ENCODE measurements at regions not wholly inside any gene's neighbourhood (a gene's known extent, or its start where the extent isn't known, plus 50 kb on each side); places are given as distances from the start of the nearest gene placed in this dataset.
"Not testable (repeated sequence)": the region's sequence is repeated elsewhere in the genome, so short reads cannot be mapped to it uniquely, and the experiment has no call there.

DNA sequence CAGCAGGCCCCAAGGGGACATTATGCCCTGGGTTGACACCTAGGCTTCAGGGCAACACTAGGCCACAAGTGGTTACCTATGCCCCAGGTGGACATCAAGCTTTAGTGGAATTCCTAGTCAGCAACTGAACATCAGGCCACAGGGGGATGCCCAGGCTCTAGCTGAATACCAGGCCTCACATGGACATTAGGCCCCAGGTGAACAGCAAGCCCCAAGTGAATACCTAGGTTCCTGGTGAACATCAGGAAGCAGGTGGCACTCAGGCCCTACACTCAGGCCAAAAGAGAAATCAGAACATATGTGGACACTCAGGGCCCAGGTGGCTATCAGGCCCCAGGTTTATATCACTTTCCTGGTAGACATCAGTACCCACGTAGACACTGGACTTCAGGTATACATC is 75.2 kb upstream of the ZNF337 start:
- intact Hi-C loops (cut with DNase I): not testable (repeated sequence)
- DNase-seq: peak in 1 of 42 donors; percentile 33

DNA sequence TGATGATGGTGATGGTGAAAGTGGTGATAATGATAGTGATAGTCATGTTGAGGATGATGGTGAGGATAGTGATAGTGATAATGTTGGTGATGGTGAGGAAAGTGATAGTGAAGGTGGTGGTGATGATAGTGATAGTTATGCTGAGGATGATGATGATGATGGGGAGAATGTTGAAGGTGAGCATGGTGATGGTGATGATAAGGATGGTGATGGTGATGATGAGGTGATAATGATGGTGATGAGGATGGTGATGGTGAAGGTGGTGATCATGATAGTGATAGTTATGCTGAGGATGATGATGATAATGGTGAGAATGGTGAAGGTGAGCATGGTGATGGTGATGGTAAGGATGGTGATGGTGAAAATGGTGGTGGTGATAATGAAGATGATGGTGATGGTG is 64.9 kb upstream of the ZNF337 start:
- intact Hi-C loops (cut with DNase I): no loop called here
- no peak for DNase-seq

DNA sequence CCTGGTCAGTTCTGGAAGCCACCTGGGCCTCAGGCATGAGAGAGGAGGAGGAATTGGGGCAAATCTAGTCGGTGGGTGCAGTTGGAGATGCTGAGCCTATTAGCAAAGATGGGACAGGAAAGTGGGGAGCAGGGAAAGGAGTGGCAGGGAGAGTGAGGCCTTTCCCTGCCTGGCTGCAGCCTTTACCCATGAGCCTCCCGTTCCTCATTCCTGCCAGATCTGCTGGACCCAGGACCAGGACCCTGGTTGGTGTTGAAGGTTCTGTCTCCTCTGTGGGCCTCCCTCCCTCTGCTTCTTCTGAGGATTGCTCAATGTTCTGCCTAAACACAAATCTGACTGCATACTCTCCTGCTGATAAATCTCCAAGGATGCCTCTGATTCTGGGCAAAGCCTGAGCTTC is 64.4 kb upstream of the ZNF337 start:
- DNase-seq; intact Hi-C loops (cut with DNase I): not testable (repeated sequence)

DNA sequence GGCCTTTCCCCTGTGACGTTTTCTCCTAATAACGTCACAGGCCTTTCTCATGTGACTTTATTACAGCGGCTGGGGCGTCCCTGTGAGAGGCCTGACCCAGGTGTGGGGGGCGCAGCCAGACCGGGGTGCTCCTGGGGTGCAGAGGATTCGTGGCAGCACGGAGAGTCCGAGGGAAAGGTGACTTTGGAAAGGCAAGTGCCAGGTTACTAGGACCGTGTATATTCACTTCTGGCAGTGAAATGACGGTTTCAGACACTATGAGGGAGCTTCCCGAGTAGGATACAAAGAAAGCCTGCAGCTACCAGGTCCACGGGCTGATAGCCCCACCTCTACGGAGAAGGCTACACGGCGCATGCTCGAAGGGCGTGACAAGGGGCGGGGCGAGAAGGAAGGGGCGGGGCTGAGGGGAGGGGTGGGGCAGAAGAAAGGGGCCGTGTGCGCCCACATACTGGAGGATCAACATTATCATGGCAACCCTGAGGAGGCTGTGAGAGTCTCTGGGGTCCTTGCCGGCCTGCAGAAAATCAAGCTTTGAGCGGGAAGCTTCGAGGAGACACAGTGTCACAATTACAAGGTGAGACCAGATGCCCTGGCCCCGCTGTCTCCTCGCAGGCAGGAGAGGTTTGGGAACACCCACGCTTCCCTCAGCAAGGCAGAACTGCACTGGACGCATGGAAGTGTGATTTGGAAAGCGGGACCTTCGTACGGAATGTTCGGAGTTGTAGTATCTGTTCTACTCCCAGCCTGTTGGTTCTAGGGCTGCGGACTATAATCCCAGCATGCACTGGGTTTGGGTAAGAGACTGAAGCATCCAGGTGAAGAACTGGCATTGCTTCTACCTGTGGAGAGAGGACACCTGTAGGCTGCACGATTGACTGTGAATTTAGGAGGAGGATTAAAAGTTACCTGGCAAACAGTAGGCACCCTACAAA is 54.4 kb upstream of the ZNF337 start:
- DNase-seq: peak in 35 of 42 donors; percentile 11 to 79 (median 57)
- intact Hi-C loops (cut with DNase I): no loop called here

DNA sequence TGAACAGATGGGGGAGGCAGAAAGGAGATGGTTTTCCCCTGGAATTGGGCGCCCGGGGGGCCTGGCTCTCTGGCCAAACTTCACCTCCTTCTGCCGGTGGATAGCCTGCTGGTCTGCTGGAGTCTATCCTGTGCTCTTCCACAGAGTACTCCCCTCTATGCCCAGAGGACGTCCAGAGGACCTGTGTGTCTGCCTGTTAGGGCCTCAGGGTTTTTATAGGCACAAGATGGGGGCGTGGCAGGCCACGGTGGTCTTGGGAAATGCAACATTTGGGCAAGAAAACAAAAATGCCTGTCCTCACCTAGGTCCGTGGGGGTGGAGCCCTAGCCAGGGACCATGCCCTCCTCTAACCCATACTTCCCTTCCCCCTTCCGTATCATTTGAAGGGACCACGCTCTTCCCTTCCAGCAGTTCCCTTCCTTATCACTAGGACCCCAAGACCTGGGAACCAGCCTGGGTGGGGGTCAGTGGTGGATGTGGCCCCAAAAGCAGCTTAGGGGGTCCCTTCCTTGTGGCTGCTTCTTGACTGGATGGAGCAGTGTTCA is 53.6 kb upstream of the ZNF337 start:
- no peak for DNase-seq
- intact Hi-C loops (cut with DNase I): no loop called here

DNA sequence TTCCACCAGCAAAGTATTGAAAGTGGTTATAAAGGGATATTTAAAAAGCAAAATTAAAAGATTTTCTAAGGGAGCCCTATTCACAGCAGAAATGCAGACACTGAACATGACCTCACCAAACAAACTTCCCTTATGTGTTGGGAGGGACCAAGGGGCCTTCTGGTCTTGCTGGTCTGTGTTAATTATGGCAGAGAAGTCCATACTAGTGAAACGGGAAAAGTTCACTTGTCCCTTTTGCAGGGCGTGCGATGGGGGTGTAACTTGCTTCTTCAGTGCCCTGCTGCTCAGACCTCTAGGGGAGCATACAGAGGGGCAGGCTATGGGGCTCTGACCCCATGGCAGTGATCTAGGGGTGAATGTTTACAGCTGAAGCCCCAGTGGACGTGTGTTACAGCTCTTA is 53.0 kb upstream of the ZNF337 start:
- intact Hi-C loops (cut with DNase I): no loop called here
- no peak for DNase-seq

Data from head of caudate nucleus (tissue), 42 donors.